ENCODE measurements at regions not wholly inside any gene's neighbourhood (a gene's known extent, or its start where the extent isn't known, plus 50 kb on each side); places are given as distances from the start of the nearest gene placed in this dataset.

- H4K20me1 ChIP-seq (replicated peaks in 1 of 2; ENCODE audit: control insufficient read depth in 1 of 2, insufficient read depth in 2 of 2, low read length in 2 of 2), result no peaks in the 10 kb centered on the region
- no peak overlapping the region for H3K56ac ChIP-seq (replicated peaks; ENCODE audit: insufficient read length, low read depth, low read length)
- ChIA-PET CTCF (ENCODE audit: partially characterized antibody) (no interaction called here), POLR2A (ENCODE audit: partially characterized antibody) (no interaction called here)
- peaks cover 0 to 3% (median 0%) of the 10 kb centered on the region in 4 experiments; a peak in 2 of 7 replicates for H3K4me1 ChIP-seq (replicated peaks in 1 of 4; ENCODE audit: control insufficient read depth in 3 of 4, insufficient read depth in 4 of 4, low read length in 3 of 4)
- no peak overlapping the region for H4K91ac ChIP-seq (replicated peaks; ENCODE audit: insufficient read length, low read length)
- H3K14ac ChIP-seq (ENCODE audit: insufficient read length), result no peak overlapping the region
- H2AK5ac ChIP-seq (ENCODE audit: low read depth, low read length), result no peak overlapping the region
- H3K4me2 ChIP-seq (ENCODE audit: insufficient read depth in 1 of 2, low read depth in 2 of 2, low read length in 2 of 2), result no peak overlapping the region
- no peak overlapping the region for H2BK120ac ChIP-seq (replicated peaks; ENCODE audit: low read depth, low read length)
- 87% methylated on average over 2 of the region's 2 CpGs; no CpG with 5 or more reads in 1 of the 2 experiments for WGBS, 2 experiments (ENCODE audit: extremely low coverage in 1 of 2, insufficient coverage in 1 of 2, insufficient read length in 1 of 2, insufficient replicate concordance in 2 of 2, low coverage in 1 of 2, low lambda C conversion rate in 2 of 2, missing lambda C conversion rate in 1 of 2)
- no peaks in the 10 kb centered on the region for H3K9me3 ChIP-seq (ENCODE audit: insufficient read depth in 2 of 2, low read depth in 1 of 2, low read length in 1 of 2)
- H3K79me2 ChIP-seq (ENCODE audit: control insufficient read depth in 1 of 2, insufficient read depth in 2 of 2, low read length in 2 of 2), result no peaks in the 10 kb centered on the region
- no peaks in the 10 kb centered on the region for H3K36me3 ChIP-seq (ENCODE audit: control insufficient read depth in 2 of 4, insufficient read depth in 4 of 4, low read length in 3 of 4)
- no peak overlapping the region for H3K23ac ChIP-seq (ENCODE audit: insufficient read length)
- H3K18ac ChIP-seq (ENCODE audit: extremely low read depth, low read length), result no peak overlapping the region
- H3K27me3 ChIP-seq (replicated peaks in 1 of 4; ENCODE audit: control insufficient read depth in 3 of 4, extremely low read depth in 1 of 4, insufficient read depth in 3 of 4, low read length in 3 of 4), result no peaks in the 10 kb centered on the region
- no peak overlapping the region for H3K4me3 ChIP-seq (ENCODE audit: extremely low read depth in 1 of 4, insufficient read depth in 2 of 4, low read depth in 3 of 4, low read length in 4 of 4)
- H2BK12ac ChIP-seq (ENCODE audit: low read depth, low read length), result no peak overlapping the region
- H2BK20ac ChIP-seq (ENCODE audit: low read length), result no peak overlapping the region
- no peak overlapping the region for H3K4ac ChIP-seq (replicated peaks; ENCODE audit: insufficient read length, low read depth, low read length)
- H3K79me1 ChIP-seq (ENCODE audit: low read depth, low read length), result no peaks in the 10 kb centered on the region
- no peak overlapping the region for H2BK15ac ChIP-seq (ENCODE audit: low read length)
- H2BK5ac ChIP-seq (ENCODE audit: low read depth, low read length), result no peak overlapping the region
- H3K9ac ChIP-seq (replicated peaks in 1 of 4; ENCODE audit: extremely low read depth in 1 of 4, low read depth in 3 of 4, low read length in 3 of 4), result no peak overlapping the region
- H3K27ac ChIP-seq (ENCODE audit: low read depth, low read length), result no peak overlapping the region
- H4K8ac ChIP-seq (ENCODE audit: extremely low read depth, insufficient read depth, low read length), result no peak overlapping the region
- FAIRE-seq (no peak), DNase-seq (ENCODE audit: low read depth in 1 of 2, low spot score in 2 of 2) (no peak)
- H4K5ac ChIP-seq (ENCODE audit: insufficient read length, low read depth, low read length), result no peak overlapping the region
- H2AFZ ChIP-seq (ENCODE audit: low read length), result no peak overlapping the region
- H3K23me2 ChIP-seq (ENCODE audit: low read depth, low read length), result no peaks in the 10 kb centered on the region
- TF ChIP-seq MAX (IDR thresholded peaks at IDR 0.05) (no peak), TAF1 (IDR thresholded peaks at IDR 0.05; ENCODE audit: low read depth, low read length) (no peak), NRF1 (IDR thresholded peaks at IDR 0.05; ENCODE audit: low read depth, low read length) (no peak), USF2 (IDR thresholded peaks at IDR 0.05; ENCODE audit: low read length) (no peak), RXRA (IDR thresholded peaks at IDR 0.05; ENCODE audit: insufficient read depth, low read depth, low read length) (no peak), GTF2F1 (IDR thresholded peaks at IDR 0.05; ENCODE audit: borderline replicate concordance, low read depth, low read length) (no peak), KDM1A (IDR thresholded peaks at IDR 0.05; ENCODE audit: borderline replicate concordance, low read length) (no peak)
Observed at GRCh38 chrX:109301177-109301576, 180.7 kb downstream of the GUCY2F start.
